Mesodermal cell (in vitro differentiated cells): ENCODE measurements at regions not wholly inside any gene's neighbourhood (a gene's known extent, or its start where the extent isn't known, plus 50 kb on each side); places are given as distances from the start of the nearest gene placed in this dataset.

ENCODE experiments used
- H3K27ac ChIP-seq: 2 replicates; pipeline ENCODE4 v1.7.0; 2013; ENCODE audit warnings: mild to moderate bottlenecking, low read depth, low read length, moderate library complexity; ENCODE audit not compliant: severe bottlenecking
- H3K36me3 ChIP-seq: 2 replicates; pipeline ENCODE4 v1.7.1; 2013; ENCODE audit warnings: mild to moderate bottlenecking, low read length, moderate library complexity; ENCODE audit not compliant: control insufficient read depth, insufficient read depth
- H3K4me1 ChIP-seq: one replicate; pipeline ENCODE4 v1.7.1; 2013; ENCODE audit warnings: mild to moderate bottlenecking, low read length; ENCODE audit not compliant: insufficient read depth, control insufficient read depth, poor library complexity, severe bottlenecking
- H3K4me3 ChIP-seq: 2 replicates; pipeline ENCODE4 v1.7.0; 2013; ENCODE audit warnings: low read length, control low read depth, mild to moderate bottlenecking; ENCODE audit not compliant: insufficient read depth, poor library complexity, severe bottlenecking; ENCODE audit errors: extremely low read depth
- H3K9me3 ChIP-seq: 2 replicates; pipeline ENCODE4 v1.7.1; 2013; ENCODE audit warnings: mild to moderate bottlenecking, low read length, moderate library complexity; ENCODE audit not compliant: control insufficient read depth
- WGBS, 2 experiments: methylation state at CpG; one replicate each; pipeline ENCODE4 v1.1.5; 2013; ENCODE audit warnings: missing lambda C conversion rate in 2 of 2; ENCODE audit not compliant: insufficient coverage in 2 of 2; 5-methylcytosine and 5-hydroxymethylcytosine counted together

- H3K27ac ChIP-seq = no peak overlapping the region
- H3K36me3 ChIP-seq = no peaks in the 10 kb centered on the region
- no peaks in the 10 kb centered on the region for H3K4me1 ChIP-seq
- WGBS, 2 experiments = 24 to 32% methylated on average over 15 to 17 of the region's 20 CpGs
- H3K9me3 ChIP-seq = no peaks in the 10 kb centered on the region
- H3K4me3 ChIP-seq = no peak overlapping the region
These were observed 104.1 kb downstream of the XCL2 start for GRCh38 chr1:168439456-168440375.

GRCh38 chr1:168438626-168439025 is 105.2 kb downstream of the XCL2 start:
- Histone ChIP-seq H3K36me3 (no peaks in the 10 kb centered on the region), H3K4me1 (no peaks in the 10 kb centered on the region), H3K27ac (no peak overlapping the region), H3K9me3 (no peaks in the 10 kb centered on the region), H3K4me3 (no peak overlapping the region)
- WGBS, 2 experiments = 60 to 71% methylated on average over 2 of the region's 3 CpGs

DNA sequence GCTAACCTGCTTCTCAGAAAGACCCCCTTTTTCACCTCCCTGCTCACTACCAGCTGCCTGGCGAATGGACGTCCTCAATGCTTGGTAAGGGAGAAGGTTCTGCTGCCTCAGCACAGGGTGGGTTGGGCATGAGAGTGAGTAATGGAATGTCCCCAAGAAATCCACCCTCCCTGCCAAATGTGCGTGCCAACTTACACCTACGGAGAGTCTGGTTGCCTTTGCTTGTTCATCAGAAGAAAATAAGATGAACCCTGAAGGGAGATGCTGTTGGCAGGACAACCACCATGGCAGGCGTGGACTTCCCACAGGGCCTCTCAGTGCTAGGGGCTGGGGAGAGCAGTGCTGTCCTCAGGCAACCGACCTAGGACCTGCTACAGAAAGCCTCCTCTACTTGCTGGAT is 106.0 kb downstream of the XCL2 start:
- Histone ChIP-seq H3K36me3 (no peaks in the 10 kb centered on the region), H3K4me3 (no peak overlapping the region), H3K9me3 (no peaks in the 10 kb centered on the region), H3K4me1 (no peaks in the 10 kb centered on the region), H3K27ac (no peak overlapping the region)
- WGBS, 2 experiments = 100% methylated on average over 3 of the region's 6 CpGs; no CpG with 5 or more reads in 1 of the 2 experiments

- Histone ChIP-seq H3K4me3 (no peak overlapping the region), H3K27ac (no peak overlapping the region), H3K36me3 (no peaks in the 10 kb centered on the region), H3K9me3 (no peaks in the 10 kb centered on the region), H3K4me1 (no peaks in the 10 kb centered on the region)
- 87 to 90% methylated on average over 4 to 6 of the region's 6 CpGs for WGBS, 2 experiments
These were observed 108.4 kb downstream of the XCL2 start for GRCh38 chr1:168435439-168435838.

- H3K27ac ChIP-seq = no peak overlapping the region
- no peaks in the 10 kb centered on the region for H3K9me3 ChIP-seq
- no peak overlapping the region for H3K4me3 ChIP-seq
- WGBS, 2 experiments = 86 to 100% methylated on average over 1 of the region's 2 CpGs
- H3K4me1 ChIP-seq = peaks cover 8% of the 10 kb centered on the region
- H3K36me3 ChIP-seq = no peaks in the 10 kb centered on the region
These were observed 110.6 kb downstream of the XCL2 start for GRCh38 chr1:168433238-168433637.

- no peak overlapping the region for H3K27ac ChIP-seq
- no peaks in the 10 kb centered on the region for H3K9me3 ChIP-seq
- no peaks in the 10 kb centered on the region for H3K36me3 ChIP-seq
- no peak overlapping the region for H3K4me3 ChIP-seq
- peaks cover 14% of the 10 kb centered on the region for H3K4me1 ChIP-seq
These were observed 111.9 kb downstream of the XCL2 start for GRCh38 chr1:168431882-168432281.

GRCh38 chr1:168430321-168430720 is 113.5 kb downstream of the XCL2 start:
- WGBS, 2 experiments = 86 to 89% methylated on average over 8 to 9 of the region's 13 CpGs

GRCh38 chr1:168428063-168428731 is 115.6 kb downstream of the XCL2 start:
- Histone ChIP-seq H3K4me3 (no peak overlapping the region), H3K9me3 (no peaks in the 10 kb centered on the region), H3K4me1 (peaks cover 14% of the 10 kb centered on the region), H3K36me3 (no peaks in the 10 kb centered on the region), H3K27ac (peak overlapping the region; percentile 79)
- 35 to 42% methylated on average over 2 of the region's 4 CpGs for WGBS, 2 experiments

More at GRCh38 chr1:168430321-168430720, 113.5 kb downstream of the XCL2 start:
- Histone ChIP-seq H3K27ac (no peak overlapping the region), H3K4me1 (peaks cover 14% of the 10 kb centered on the region), H3K36me3 (no peaks in the 10 kb centered on the region), H3K9me3 (no peaks in the 10 kb centered on the region), H3K4me3 (no peak overlapping the region)

DNA sequence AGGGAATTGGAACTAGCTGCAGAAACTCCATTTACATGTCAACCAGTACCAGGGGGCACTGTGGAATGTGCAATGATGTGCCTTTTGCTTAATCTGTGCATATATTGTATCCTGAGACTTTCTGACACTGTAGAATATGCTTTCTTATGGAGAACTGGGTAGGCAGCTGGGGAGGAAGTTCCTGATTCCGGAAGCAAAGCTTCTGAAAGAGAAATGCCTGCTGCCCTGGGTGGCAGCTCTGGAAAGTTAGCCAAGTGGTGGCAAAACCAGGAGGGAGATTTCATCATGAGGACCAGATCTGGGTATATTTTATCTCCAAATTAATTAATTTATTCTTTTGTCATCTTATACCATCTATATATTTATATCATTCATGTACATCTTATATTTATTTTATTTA is 116.7 kb downstream of the XCL2 start:
- H3K27ac ChIP-seq = no peak overlapping the region
- H3K4me1 ChIP-seq = peaks cover 14% of the 10 kb centered on the region
- no peaks in the 10 kb centered on the region for H3K9me3 ChIP-seq
- H3K36me3 ChIP-seq = no peaks in the 10 kb centered on the region
- H3K4me3 ChIP-seq = no peak overlapping the region
- 88 to 100% methylated on average over 1 of the region's 1 CpG for WGBS, 2 experiments

- Histone ChIP-seq H3K27ac (no peak overlapping the region), H3K4me3 (no peak overlapping the region), H3K4me1 (peaks cover 33% of the 10 kb centered on the region), H3K36me3 (no peaks in the 10 kb centered on the region), H3K9me3 (no peaks in the 10 kb centered on the region)
- 85 to 90% methylated on average over 2 of the region's 2 CpGs for WGBS, 2 experiments
These were observed 119.5 kb downstream of the XCL2 start for GRCh38 chr1:168424281-168424680.
